ENCODE measurements at regions not wholly inside any gene's neighbourhood (a gene's known extent, or its start where the extent isn't known, plus 50 kb on each side); places are given as distances from the start of the nearest gene placed in this dataset.

DNA sequence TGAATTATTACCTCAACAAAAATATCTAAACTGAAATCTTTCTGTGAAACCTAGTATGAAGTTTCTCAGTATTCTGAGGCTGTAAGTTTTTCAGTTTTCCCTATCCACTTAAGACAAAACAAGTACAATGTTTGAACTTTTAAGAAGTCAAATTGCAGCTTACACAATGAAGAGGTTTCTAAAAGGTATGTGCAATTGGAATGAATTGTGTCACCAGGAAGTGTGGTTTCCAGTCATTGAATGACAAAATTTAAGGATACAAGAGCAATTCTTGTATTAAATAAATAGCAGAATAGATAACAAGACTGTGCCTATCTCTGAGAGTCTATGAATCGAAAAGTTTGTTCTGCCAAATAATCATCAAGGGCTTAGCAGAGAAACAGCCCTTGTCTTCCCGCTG lies 207.3 kb downstream of the ANKRD50 start:
- no peak for DNase-seq
- H3K27ac ChIP-seq: no peak overlapping the region
- H3K27me3 ChIP-seq (replicated peaks): no peaks in the 10 kb centered on the region
- H3K36me3 ChIP-seq (replicated peaks): no peaks in the 10 kb centered on the region
- in situ Hi-C loops (cut with HindIII; ENCODE audit: low pct_ligation_motif_present, low sequenced_read_pairs): no loop called here
- TF ChIP-seq, protein P1, sequence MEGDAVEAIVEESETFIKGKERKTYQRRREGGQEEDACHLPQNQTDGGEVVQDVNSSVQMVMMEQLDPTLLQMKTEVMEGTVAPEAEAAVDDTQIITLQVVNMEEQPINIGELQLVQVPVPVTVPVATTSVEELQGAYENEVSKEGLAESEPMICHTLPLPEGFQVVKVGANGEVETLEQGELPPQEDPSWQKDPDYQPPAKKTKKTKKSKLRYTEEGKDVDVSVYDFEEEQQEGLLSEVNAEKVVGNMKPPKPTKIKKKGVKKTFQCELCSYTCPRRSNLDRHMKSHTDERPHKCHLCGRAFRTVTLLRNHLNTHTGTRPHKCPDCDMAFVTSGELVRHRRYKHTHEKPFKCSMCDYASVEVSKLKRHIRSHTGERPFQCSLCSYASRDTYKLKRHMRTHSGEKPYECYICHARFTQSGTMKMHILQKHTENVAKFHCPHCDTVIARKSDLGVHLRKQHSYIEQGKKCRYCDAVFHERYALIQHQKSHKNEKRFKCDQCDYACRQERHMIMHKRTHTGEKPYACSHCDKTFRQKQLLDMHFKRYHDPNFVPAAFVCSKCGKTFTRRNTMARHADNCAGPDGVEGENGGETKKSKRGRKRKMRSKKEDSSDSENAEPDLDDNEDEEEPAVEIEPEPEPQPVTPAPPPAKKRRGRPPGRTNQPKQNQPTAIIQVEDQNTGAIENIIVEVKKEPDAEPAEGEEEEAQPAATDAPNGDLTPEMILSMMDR (IDR thresholded peaks at IDR 0.05; ENCODE audit: low read depth, low read length, missing control alignments): no peak
- no peak overlapping the region for H3K4me3 ChIP-seq (ENCODE audit: low read depth, low read length)

DNA sequence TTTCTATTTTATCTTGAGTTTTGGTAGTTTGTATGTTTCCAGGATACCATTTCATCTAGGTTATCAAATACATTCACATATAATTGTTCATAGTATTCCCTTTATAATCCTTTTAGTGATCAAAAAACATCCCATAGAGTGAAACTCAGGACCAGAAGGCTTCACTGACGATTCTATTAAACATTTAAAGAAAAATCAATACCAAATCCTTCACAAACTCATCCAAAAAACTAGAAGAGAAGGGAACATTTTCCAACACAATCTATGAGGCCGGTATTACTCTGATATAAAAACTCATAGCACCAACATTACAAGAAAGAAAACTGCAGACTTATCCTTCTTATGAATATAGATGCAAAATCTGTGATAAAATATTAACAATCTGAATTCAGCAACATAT lies 203.4 kb downstream of the ANKRD50 start:
- DNase-seq: no peak
- TF ChIP-seq, protein P1 (IDR thresholded peaks at IDR 0.05; ENCODE audit: low read depth, low read length, missing control alignments): no peak
- in situ Hi-C loops (cut with HindIII; ENCODE audit: low pct_ligation_motif_present, low sequenced_read_pairs): no loop called here
- H3K4me3 ChIP-seq (ENCODE audit: low read depth, low read length): no peak overlapping the region
- H3K27ac ChIP-seq: no peak overlapping the region
- no peaks in the 10 kb centered on the region for H3K36me3 ChIP-seq (replicated peaks)
- no peaks in the 10 kb centered on the region for H3K27me3 ChIP-seq (replicated peaks)

DNA sequence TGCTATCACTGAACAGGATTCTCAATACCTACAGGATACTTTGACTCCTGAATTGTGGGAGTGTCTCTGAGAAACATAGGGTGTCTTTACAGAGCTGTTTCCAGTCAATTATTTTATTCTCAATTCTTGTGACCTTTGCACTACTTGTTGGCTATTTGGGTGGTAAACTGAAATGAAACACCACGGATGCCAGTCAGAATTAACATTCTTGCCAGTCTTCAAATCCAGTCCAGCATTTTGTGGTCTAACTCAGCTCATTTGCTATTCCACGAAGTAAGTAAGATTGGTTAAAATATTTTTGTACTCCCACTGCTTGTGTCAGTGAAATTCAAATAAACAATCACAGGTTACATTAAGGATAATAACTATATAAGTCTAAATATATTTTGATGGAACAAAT lies 197.9 kb downstream of the ANKRD50 start:
- Histone ChIP-seq H3K27ac (no peak overlapping the region), H3K4me3 (ENCODE audit: low read depth, low read length) (no peak overlapping the region), H3K36me3 (replicated peaks) (no peaks in the 10 kb centered on the region), H3K27me3 (replicated peaks) (no peaks in the 10 kb centered on the region)
- in situ Hi-C loops (cut with HindIII; ENCODE audit: low pct_ligation_motif_present, low sequenced_read_pairs): no loop called here
- TF ChIP-seq, protein P1 (IDR thresholded peaks at IDR 0.05; ENCODE audit: low read depth, low read length, missing control alignments): no peak
- no peak for DNase-seq

DNA sequence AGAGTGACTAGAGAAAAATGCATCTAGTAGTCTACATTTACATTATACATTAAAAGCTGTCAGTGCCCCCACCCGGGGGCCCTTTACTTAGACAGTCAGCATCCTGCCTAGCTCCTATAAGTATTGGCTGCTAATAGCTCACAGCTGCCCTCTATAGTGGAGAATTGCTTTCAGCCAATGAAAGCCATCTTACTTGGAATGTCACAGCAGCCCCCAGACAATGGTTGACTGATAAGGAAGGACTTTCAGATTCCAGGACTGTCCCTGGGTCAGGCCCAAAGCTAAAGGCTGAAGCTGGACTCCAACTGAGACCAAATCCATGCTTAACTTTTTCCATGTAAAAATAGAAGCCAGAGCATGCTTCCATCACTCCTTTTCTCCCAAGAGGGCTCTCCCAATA lies 196.9 kb downstream of the ANKRD50 start:
- no peak overlapping the region for H3K4me3 ChIP-seq (ENCODE audit: low read depth, low read length)
- DNase-seq: no peak
- H3K27me3 ChIP-seq (replicated peaks): no peaks in the 10 kb centered on the region
- TF ChIP-seq, protein P1 (IDR thresholded peaks at IDR 0.05; ENCODE audit: low read depth, low read length, missing control alignments): no peak
- in situ Hi-C loops (cut with HindIII; ENCODE audit: low pct_ligation_motif_present, low sequenced_read_pairs): no loop called here
- no peaks in the 10 kb centered on the region for H3K36me3 ChIP-seq (replicated peaks)
- no peak overlapping the region for H3K27ac ChIP-seq

DNA sequence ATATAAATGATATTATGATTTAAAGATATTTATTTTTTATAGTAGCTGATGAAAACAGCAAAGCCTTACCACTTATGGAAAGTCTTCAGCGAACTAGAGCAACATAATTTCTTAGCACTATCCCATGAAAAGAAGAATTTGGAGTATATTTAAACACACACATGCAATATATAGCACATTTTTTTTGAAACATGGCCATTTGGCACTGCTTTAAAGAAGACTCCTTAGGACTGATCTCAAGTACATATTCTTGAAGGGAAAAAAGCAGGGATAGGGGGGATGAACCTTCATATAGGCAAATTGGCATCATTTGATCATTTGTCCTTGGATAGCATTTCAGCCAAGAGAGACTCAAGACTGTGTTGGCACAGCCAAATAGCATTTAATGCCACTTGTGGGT lies 193.3 kb downstream of the ANKRD50 start:
- H3K36me3 ChIP-seq (replicated peaks): no peaks in the 10 kb centered on the region
- DNase-seq: no peak
- in situ Hi-C loops (cut with HindIII; ENCODE audit: low pct_ligation_motif_present, low sequenced_read_pairs): no loop called here

DNA sequence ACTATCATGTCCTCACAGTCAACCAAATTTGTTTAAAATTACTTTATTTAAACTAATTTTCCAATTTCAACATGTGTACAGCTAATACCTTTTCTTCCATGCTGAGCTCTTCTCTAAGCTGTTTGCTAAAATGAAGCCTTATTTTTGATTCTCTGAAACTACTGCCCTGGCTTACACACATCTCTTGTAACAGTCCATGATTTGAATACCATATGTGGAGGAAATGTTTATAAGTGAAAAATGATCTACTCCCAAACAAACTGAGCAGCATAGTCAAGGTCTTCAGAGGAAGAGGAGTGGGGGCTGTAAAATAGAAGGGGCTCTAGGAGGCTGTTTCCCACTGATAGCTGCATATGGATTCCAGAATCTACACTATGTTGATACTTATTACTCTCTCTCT lies 188.7 kb downstream of the ANKRD50 start:
- Histone ChIP-seq H3K4me3 (ENCODE audit: low read depth, low read length) (no peak overlapping the region), H3K27ac (no peak overlapping the region), H3K36me3 (replicated peaks) (no peaks in the 10 kb centered on the region), H3K27me3 (replicated peaks) (no peaks in the 10 kb centered on the region)
- in situ Hi-C loops (cut with HindIII; ENCODE audit: low pct_ligation_motif_present, low sequenced_read_pairs): no loop called here
- DNase-seq: no peak
- TF ChIP-seq, protein P1 (IDR thresholded peaks at IDR 0.05; ENCODE audit: low read depth, low read length, missing control alignments): no peak

More for the DNA sequence above, 193.3 kb downstream of the ANKRD50 start:
- H3K4me3 ChIP-seq (ENCODE audit: low read depth, low read length): no peak overlapping the region
- no peaks in the 10 kb centered on the region for H3K27me3 ChIP-seq (replicated peaks)
- H3K27ac ChIP-seq: no peak overlapping the region
- TF ChIP-seq, protein P1 (IDR thresholded peaks at IDR 0.05; ENCODE audit: low read depth, low read length, missing control alignments): no peak

All from brain microvascular endothelial cell (primary cell).